ENCODE measurements at regions not wholly inside any gene's neighbourhood (a gene's known extent, or its start where the extent isn't known, plus 50 kb on each side); places are given as distances from the start of the nearest gene placed in this dataset.

- DNase-seq (ENCODE audit: low read depth) = no peak
Measured at GRCh38 chr2:39513641-39514094, 76.6 kb upstream of the MAP4K3 start.

GRCh38 chr2:39514825-39515224 lies 77.7 kb upstream of the MAP4K3 start:
- DNase-seq (ENCODE audit: low read depth) = no peak

- DNase-seq (ENCODE audit: low read depth) = no peak
Measured at GRCh38 chr2:39515273-39515896, 78.3 kb upstream of the MAP4K3 start.

GRCh38 chr2:39515897-39516346 lies 78.8 kb upstream of the MAP4K3 start:
- no peak for DNase-seq (ENCODE audit: low read depth)

GRCh38 chr2:39516347-39517101 lies 79.4 kb upstream of the MAP4K3 start:
- DNase-seq (ENCODE audit: low read depth) = no peak

GRCh38 chr2:39517102-39517436 lies 80.0 kb upstream of the MAP4K3 start:
- no peak for DNase-seq (ENCODE audit: low read depth)

- no peak for DNase-seq (ENCODE audit: low read depth)
Measured at GRCh38 chr2:39517622-39518021, 80.5 kb upstream of the MAP4K3 start.

GRCh38 chr2:39519886-39520285 lies 82.8 kb upstream of the MAP4K3 start:
- no peak for DNase-seq (ENCODE audit: low read depth)

- no peak for DNase-seq (ENCODE audit: low read depth)
Measured at GRCh38 chr2:39521876-39522517, 84.9 kb upstream of the MAP4K3 start.

GRCh38 chr2:39522518-39522877 lies 85.4 kb upstream of the MAP4K3 start:
- no peak for DNase-seq (ENCODE audit: low read depth)

- no peak for DNase-seq (ENCODE audit: low read depth)
Measured at GRCh38 chr2:39523308-39524044, 86.4 kb upstream of the MAP4K3 start.

GRCh38 chr2:39524061-39524460 lies 87.0 kb upstream of the MAP4K3 start:
- no peak for DNase-seq (ENCODE audit: low read depth)

GRCh38 chr2:39524756-39525635 lies 87.9 kb upstream of the MAP4K3 start:
- DNase-seq (ENCODE audit: low read depth) = no peak

- DNase-seq (ENCODE audit: low read depth) = no peak
Measured at GRCh38 chr2:39525636-39526412, 88.7 kb upstream of the MAP4K3 start.

GRCh38 chr2:39528701-39529100 lies 91.6 kb upstream of the MAP4K3 start:
- no peak for DNase-seq (ENCODE audit: low read depth)

GRCh38 chr2:39529836-39530235 lies 92.8 kb upstream of the MAP4K3 start:
- DNase-seq (ENCODE audit: low read depth) = no peak

GRCh38 chr2:39530411-39530866 lies 93.4 kb upstream of the MAP4K3 start:
- no peak for DNase-seq (ENCODE audit: low read depth)

- DNase-seq (ENCODE audit: low read depth) = no peak
Measured at GRCh38 chr2:39531220-39531777, 94.2 kb upstream of the MAP4K3 start.

GRCh38 chr2:39532933-39533332 lies 95.8 kb upstream of the MAP4K3 start:
- no peak for DNase-seq (ENCODE audit: low read depth)

- no peak for DNase-seq (ENCODE audit: low read depth)
Measured at GRCh38 chr2:39534095-39534711, 97.1 kb upstream of the MAP4K3 start.

All from forelimb muscle (tissue), 1 donor.